ENCODE measurements at regions not wholly inside any gene's neighbourhood (a gene's known extent, or its start where the extent isn't known, plus 50 kb on each side); places are given as distances from the start of the nearest gene placed in this dataset.

GRCh38 chr2:198697794-198698193, 759.9 kb downstream of the SATB2 start:
- POLR2A ChIA-PET, result no interaction called here
- CTCF ChIA-PET, result no interaction called here
- intact Hi-C loops (cut with micrococcal nuclease), result no loop called here

GRCh38 chr2:198697218-198697617, 760.5 kb downstream of the SATB2 start:
- no peak overlapping the region for H2AFZ ChIP-seq (ENCODE audit: insufficient read depth, low read depth, low read length, poor library complexity, severe bottlenecking)
- intact Hi-C loops (cut with micrococcal nuclease), result no loop called here
- TF ChIP-seq EZH2 (IDR thresholded peaks at IDR 0.05; ENCODE audit: borderline replicate concordance, insufficient read depth, low read depth, low read length, poor library complexity, severe bottlenecking) (no peak), CTCF (IDR thresholded peaks at IDR 0.05) (no peak)
- no peaks in the 10 kb centered on the region for H3K4me1 ChIP-seq (ENCODE audit: control insufficient read depth in 2 of 2, insufficient read depth in 2 of 2, low read length in 2 of 2)
- ChIA-PET CTCF (no interaction called here), POLR2A (no interaction called here)
- Mint-ChIP-seq H3K27ac (no peak overlapping the region), H3K4me1 (no peaks in the 10 kb centered on the region), H3K27me3 (no peaks in the 10 kb centered on the region), H3K9me3 (ENCODE audit: insufficient read depth) (no peaks in the 10 kb centered on the region), H3K4me3 (no peak overlapping the region)
- H3K36me3 ChIP-seq (replicated peaks in 1 of 2; ENCODE audit: control extremely low read depth in 1 of 2, control insufficient read depth in 1 of 2, extremely low read depth in 1 of 2, insufficient read depth in 2 of 2, low read length in 1 of 2), result no peaks in the 10 kb centered on the region
- H3K27me3 ChIP-seq (replicated peaks in 1 of 4; ENCODE audit: control extremely low read depth in 1 of 4, control insufficient read depth in 3 of 4, insufficient read depth in 4 of 4, low read length in 3 of 4), result no peaks in the 10 kb centered on the region
- H3K79me2 ChIP-seq (ENCODE audit: control insufficient read depth, insufficient read depth, low read length), result no peaks in the 10 kb centered on the region
- H3K9me3 ChIP-seq (ENCODE audit: control extremely low read depth in 1 of 3, control insufficient read depth in 2 of 3, insufficient read depth in 1 of 3, low read length in 2 of 3), result no peaks in the 10 kb centered on the region
- H4K20me1 ChIP-seq (ENCODE audit: control insufficient read depth, insufficient read depth, low read length, poor library complexity, severe bottlenecking), result no peaks in the 10 kb centered on the region
- no peak overlapping the region for H3K4me3 ChIP-seq (ENCODE audit: control extremely low read depth in 1 of 5, extremely low read depth in 1 of 5, insufficient read depth in 1 of 5, low read depth in 2 of 5, low read length in 4 of 5)
- ATAC-seq (ENCODE audit: low read depth) (no peak), DNase-seq (no peak)
- H3K27ac ChIP-seq (ENCODE audit: low read length in 2 of 2), result no peak overlapping the region
- no peak overlapping the region for H3K9ac ChIP-seq (ENCODE audit: low read length)
- H3K4me2 ChIP-seq (replicated peaks; ENCODE audit: low read depth, low read length, poor library complexity, severe bottlenecking), result no peak overlapping the region
- no CpG with 5 or more reads among the region's 3 CpGs for WGBS (ENCODE audit: insufficient coverage)

More at GRCh38 chr2:198697794-198698193, 759.9 kb downstream of the SATB2 start:
- H3K4me1 ChIP-seq (ENCODE audit: control insufficient read depth in 2 of 2, insufficient read depth in 2 of 2, low read length in 2 of 2), result no peaks in the 10 kb centered on the region
- H3K27me3 ChIP-seq (replicated peaks in 1 of 4; ENCODE audit: control extremely low read depth in 1 of 4, control insufficient read depth in 3 of 4, insufficient read depth in 4 of 4, low read length in 3 of 4), result no peaks in the 10 kb centered on the region
- H3K27me3 Mint-ChIP-seq, result no peaks in the 10 kb centered on the region
- H3K4me1 Mint-ChIP-seq, result no peaks in the 10 kb centered on the region
- no peak overlapping the region for H3K4me2 ChIP-seq (replicated peaks; ENCODE audit: low read depth, low read length, poor library complexity, severe bottlenecking)
- no peak overlapping the region for H3K27ac ChIP-seq (ENCODE audit: low read length in 2 of 2)
- no peak overlapping the region for H3K27ac Mint-ChIP-seq
- no peak overlapping the region for H2AFZ ChIP-seq (ENCODE audit: insufficient read depth, low read depth, low read length, poor library complexity, severe bottlenecking)
- H3K4me3 ChIP-seq (ENCODE audit: control extremely low read depth in 1 of 5, extremely low read depth in 1 of 5, insufficient read depth in 1 of 5, low read depth in 2 of 5, low read length in 4 of 5), result no peak overlapping the region
- H4K20me1 ChIP-seq (ENCODE audit: control insufficient read depth, insufficient read depth, low read length, poor library complexity, severe bottlenecking), result no peaks in the 10 kb centered on the region
- DNase-seq (no peak), ATAC-seq (ENCODE audit: low read depth) (no peak)
- H3K9ac ChIP-seq (ENCODE audit: low read length), result no peak overlapping the region
- H3K4me3 Mint-ChIP-seq, result no peak overlapping the region
- no peaks in the 10 kb centered on the region for H3K79me2 ChIP-seq (ENCODE audit: control insufficient read depth, insufficient read depth, low read length)
- no peaks in the 10 kb centered on the region for H3K9me3 ChIP-seq (ENCODE audit: control extremely low read depth in 1 of 3, control insufficient read depth in 2 of 3, insufficient read depth in 1 of 3, low read length in 2 of 3)
- H3K9me3 Mint-ChIP-seq (ENCODE audit: insufficient read depth), result no peaks in the 10 kb centered on the region
- H3K36me3 ChIP-seq (replicated peaks in 1 of 2; ENCODE audit: control extremely low read depth in 1 of 2, control insufficient read depth in 1 of 2, extremely low read depth in 1 of 2, insufficient read depth in 2 of 2, low read length in 1 of 2), result no peaks in the 10 kb centered on the region
- no peak for TF ChIP-seq CTCF (IDR thresholded peaks at IDR 0.05)
- no peak for TF ChIP-seq EZH2 (IDR thresholded peaks at IDR 0.05; ENCODE audit: borderline replicate concordance, insufficient read depth, low read depth, low read length, poor library complexity, severe bottlenecking)
